IMR-90 (cell line): ENCODE measurements at regions not wholly inside any gene's neighbourhood (a gene's known extent, or its start where the extent isn't known, plus 50 kb on each side); places are given as distances from the start of the nearest gene placed in this dataset.

Source experiments
- ATAC-seq: fragments of 200-7000 bp; cut with Tn5 transposase; 2 replicates; pipeline ENCODE4 v1.9.1; 2020; ENCODE audit warnings: low read depth, mild to moderate bottlenecking, moderate library complexity
- BruUV-seq: library from RNA; stranded (reverse); fragments of 400-500 nt; replicated peaks from 2 replicates; lab custom pipeline; 2021; lab: Mats Ljungman, UMichigan
- CTCF ChIA-PET: fragments of 300-600 bp; formaldehyde crosslinking; extraction: SDS; loops from one replicate; lab custom pipeline; 2021; ENCODE audit warnings: antibody characterized with exemption; lab: Yijun Ruan, JAX
- POLR2A ChIA-PET: fragments of 300-600 bp; sonication (Branson Sonifier 250); formaldehyde crosslinking; loops from one replicate; lab custom pipeline; 2022; ENCODE audit warnings: antibody characterized with exemption; ENCODE audit not compliant: unreplicated experiment; lab: Charles Lee
- DNase-seq: peaks from one replicate; pipeline ENCODE4 v3.0.0; 2013
- H2AFZ ChIP-seq: replicated peaks from 2 replicates; pipeline ENCODE3; 2013; ENCODE audit warnings: low read length, mild to moderate bottlenecking; ENCODE audit not compliant: poor library complexity
- H2AK5ac ChIP-seq: 2 replicates; pipeline ENCODE4 v1.6.1; 2013; ENCODE audit warnings: low read depth, low read length, inconsistent platforms
- H2AK9ac ChIP-seq: replicated peaks from 2 replicates; pipeline ENCODE3; 2013; ENCODE audit warnings: mild to moderate bottlenecking, low read depth, low read length, moderate library complexity; ENCODE audit not compliant: poor library complexity
- H2BK120ac ChIP-seq: 2 replicates; pipeline ENCODE4 v1.6.1; 2013; ENCODE audit warnings: low read depth, low read length, inconsistent platforms
- H2BK15ac ChIP-seq: 3 replicates; pipeline ENCODE4 v1.6.1; 2013; ENCODE audit warnings: low read depth, low read length, inconsistent platforms
- H2BK20ac ChIP-seq: 2 replicates; pipeline ENCODE4 v1.6.1; 2013; ENCODE audit warnings: low read depth, mild to moderate bottlenecking, inconsistent platforms, low read length, moderate library complexity
- H2BK5ac ChIP-seq: 2 replicates; pipeline ENCODE4 v1.6.1; 2013; ENCODE audit warnings: mild to moderate bottlenecking, low read depth, low read length, inconsistent platforms; ENCODE audit not compliant: poor library complexity, severe bottlenecking
- H3K14ac ChIP-seq: replicated peaks from 2 replicates; pipeline ENCODE4 v1.6.1; 2013; ENCODE audit warnings: low read depth, low read length, inconsistent platforms
- H3K18ac ChIP-seq: 2 replicates; pipeline ENCODE4 v1.6.1; 2013; ENCODE audit warnings: low read depth, low read length, control low read depth
- H3K23ac ChIP-seq: 2 replicates; pipeline ENCODE4 v1.6.1; 2013; ENCODE audit warnings: low read depth, low read length, inconsistent platforms
- H3K27ac ChIP-seq: 2 replicates; pipeline ENCODE4 v1.5.1; 2013; ENCODE audit warnings: mild to moderate bottlenecking, control low read depth, low read length; ENCODE audit not compliant: insufficient read depth
- H3K27me3 ChIP-seq: 2 replicates; pipeline ENCODE4 v1.6.1; 2013; ENCODE audit warnings: low read length; ENCODE audit not compliant: control insufficient read depth, insufficient read depth
- H3K36me3 ChIP-seq: 2 replicates; pipeline ENCODE4 v1.6.1; 2013; ENCODE audit warnings: low read length, mixed read lengths; ENCODE audit not compliant: control insufficient read depth, insufficient read depth
- H3K4ac ChIP-seq: 2 replicates; pipeline ENCODE4 v1.6.1; 2013; ENCODE audit warnings: low read depth, low read length, inconsistent platforms
- H3K4me1 ChIP-seq: 2 replicates; pipeline ENCODE4 v1.6.1; 2013; ENCODE audit warnings: low read length, mixed read lengths; ENCODE audit not compliant: control insufficient read depth, insufficient read depth
- H3K4me2 ChIP-seq: 2 replicates; pipeline ENCODE4 v1.6.1; 2013; ENCODE audit warnings: low read depth, mild to moderate bottlenecking, control low read depth, low read length, moderate library complexity
- H3K4me3 ChIP-seq: 2 replicates; pipeline ENCODE4 v1.5.1; 2013; ENCODE audit warnings: low read depth, mild to moderate bottlenecking, control low read depth, low read length, moderate library complexity; ENCODE audit not compliant: insufficient read depth
- H3K56ac ChIP-seq: 2 replicates; pipeline ENCODE4 v1.6.1; 2013; ENCODE audit warnings: low read length, inconsistent platforms; ENCODE audit not compliant: insufficient read depth; ENCODE audit errors: extremely low read depth
- H3K79me1 ChIP-seq, 2 experiments: 2 replicates each; pipeline ENCODE4 v1.6.1; 2013; ENCODE audit warnings: low read length in 2 of 2, inconsistent platforms in 1 of 2, low read depth in 1 of 2
- H3K9ac ChIP-seq: 2 replicates; pipeline ENCODE4 v1.6.1; 2013; ENCODE audit warnings: low read depth, low read length, control low read depth
- H3K9me1 ChIP-seq: 2 replicates; pipeline ENCODE4 v1.6.1; 2013; ENCODE audit warnings: low read length, inconsistent platforms; ENCODE audit not compliant: insufficient read depth
- H3K9me3 ChIP-seq: 2 replicates; pipeline ENCODE4 v1.6.1; 2013; ENCODE audit warnings: low read length; ENCODE audit not compliant: control insufficient read depth, insufficient read depth
- H4K20me1 ChIP-seq: 2 replicates; pipeline ENCODE4 v1.6.1; 2013; ENCODE audit warnings: low read length, inconsistent platforms; ENCODE audit not compliant: insufficient read depth
- H4K5ac ChIP-seq: 2 replicates; pipeline ENCODE4 v1.6.1; 2013; ENCODE audit warnings: mild to moderate bottlenecking, low read depth, low read length, control low read depth
- H4K8ac ChIP-seq, 2 experiments: 2 replicates each; pipeline ENCODE4 v1.6.1; 2013; ENCODE audit warnings: low read depth in 2 of 2, low read length in 2 of 2, control low read depth in 1 of 2, inconsistent platforms in 1 of 2
- H4K91ac ChIP-seq: 2 replicates; pipeline ENCODE4 v1.6.1; 2013; ENCODE audit warnings: low read depth, low read length, inconsistent platforms; ENCODE audit not compliant: insufficient read depth
- CTCF ChIP-seq: conservative IDR thresholded peaks from 2 replicates; pipeline ENCODE4 v1.5.1; 2012; ENCODE audit warnings: mild to moderate bottlenecking, low read depth, low read length, improper control_type of control experiment
- MAZ ChIP-seq: IDR thresholded peaks from 2 replicates; pipeline ENCODE4 v1.6.1; 2012; ENCODE audit warnings: low read depth, mild to moderate bottlenecking, low read length, improper control_type of control experiment, moderate library complexity, borderline replicate concordance
- RAD21 ChIP-seq: IDR thresholded peaks from 2 replicates; pipeline ENCODE4 v1.6.1; 2012; ENCODE audit warnings: low read length, improper control_type of control experiment
- RCOR1 ChIP-seq: IDR thresholded peaks from 2 replicates; pipeline ENCODE4 v1.6.1; 2012; ENCODE audit warnings: mild to moderate bottlenecking, low read length, improper control_type of control experiment; ENCODE audit not compliant: insufficient replicate concordance
- SMC3 ChIP-seq: fragments of 150-350 bp; IDR thresholded peaks from 2 replicates; pipeline ENCODE4 v1.6.1; 2016; ENCODE audit warnings: low read depth, mild to moderate bottlenecking, antibody characterized with exemption, low read length, moderate library complexity
- WGBS, 2 experiments: methylation state at CpG; one replicate each; pipeline versions ENCODE4 v1.1.5 to v1.1.7; 2013; ENCODE audit warnings: missing lambda C conversion rate in 2 of 2; ENCODE audit not compliant: insufficient read length in 1 of 2; ENCODE audit errors: extremely low coverage in 2 of 2; 5-methylcytosine and 5-hydroxymethylcytosine counted together
- dilution Hi-C: fragments of 300-500 bp; cut with HindIII; formaldehyde crosslinking; loops from one replicate; pipeline ENCODE4 v1.14.3; 2018; ENCODE audit warnings: low sequenced_read_pairs; ENCODE audit not compliant: unreplicated experiment
- in situ Hi-C: fragments of 300-500 bp; cut with MboI; formaldehyde crosslinking; loops from 3 replicates; pipeline ENCODE4 v1.14.3; 2019; ENCODE audit warnings: low sequenced_read_pairs, inconsistent platforms, mixed read lengths
- intact Hi-C: fragments of 100-400 bp; cut with micrococcal nuclease; formaldehyde crosslinking; loops from 2 replicates; pipeline ENCODE4 v1.10.0; 2022

- intact Hi-C loops (no loop called here), in situ Hi-C loops (no loop called here), dilution Hi-C loops (no loop called here)
- no peak overlapping the region for H3K14ac ChIP-seq
- TF ChIP-seq RAD21 (peak; percentile 82), CTCF (peak; percentile 79), MAZ (no peak), RCOR1 (no peak), SMC3 (peak; percentile 63)
- H3K9me3 ChIP-seq: no peaks in the 10 kb centered on the region
- no peak overlapping the region for H3K56ac ChIP-seq
- no peaks in the 10 kb centered on the region for H3K36me3 ChIP-seq
- ATAC-seq (peak; percentile 74), DNase-seq (peak; percentile 42)
- no peak overlapping the region for H4K5ac ChIP-seq
- no peak overlapping the region for H2AFZ ChIP-seq
- H3K18ac ChIP-seq: no peak overlapping the region
- no peak overlapping the region for H3K4me3 ChIP-seq
- no peaks in the 10 kb centered on the region for H4K20me1 ChIP-seq
- H3K27me3 ChIP-seq: no peaks in the 10 kb centered on the region
- H3K27ac ChIP-seq: no peak overlapping the region
- H4K91ac ChIP-seq: no peak overlapping the region
- no peaks in the 10 kb centered on the region for H3K9me1 ChIP-seq
- no peaks in the 10 kb centered on the region for H3K79me1 ChIP-seq
- H4K8ac ChIP-seq: no peak overlapping the region
- no peak overlapping the region for H2AK5ac ChIP-seq
- H2BK5ac ChIP-seq: no peak overlapping the region
- no peak overlapping the region for H2AK9ac ChIP-seq
- ChIA-PET POLR2A (no interaction called here), CTCF (interaction anchor here (0.6 to 2.0 kb wide), 7 partner anchors 10 to 1790 kb away, joined by 3 to 8 read pairs (median 3); no protein-coding TSS in a partner anchor)
- BruUV-seq: no TSS peak
- H3K9ac ChIP-seq: no peak overlapping the region
- H2BK15ac ChIP-seq: no peak overlapping the region
- WGBS, 2 experiments: no CpG with 5 or more reads among the region's 1 CpG
- H3K4ac ChIP-seq: no peak overlapping the region
- H3K4me1 ChIP-seq: no peaks in the 10 kb centered on the region
- H2BK20ac ChIP-seq: no peak overlapping the region
- no peak overlapping the region for H3K23ac ChIP-seq
- no peak overlapping the region for H2BK120ac ChIP-seq
- H3K4me2 ChIP-seq: no peak overlapping the region
Observed at GRCh38 chr2:83196225-83196624, 1262.9 kb downstream of the SUCLG1 start.
